LNCAP (cell line): ENCODE measurements at regions not wholly inside any gene's neighbourhood (a gene's known extent, or its start where the extent isn't known, plus 50 kb on each side); places are given as distances from the start of the nearest gene placed in this dataset.

ENCODE experiments used
- TF ChIP-seq, protein P1 (sequence below): fragments of 450-650 bp; IDR thresholded peaks from 2 replicates; pipeline ENCODE4 v1.5.1; 2017; ENCODE audit warnings: mild to moderate bottlenecking

DNA sequence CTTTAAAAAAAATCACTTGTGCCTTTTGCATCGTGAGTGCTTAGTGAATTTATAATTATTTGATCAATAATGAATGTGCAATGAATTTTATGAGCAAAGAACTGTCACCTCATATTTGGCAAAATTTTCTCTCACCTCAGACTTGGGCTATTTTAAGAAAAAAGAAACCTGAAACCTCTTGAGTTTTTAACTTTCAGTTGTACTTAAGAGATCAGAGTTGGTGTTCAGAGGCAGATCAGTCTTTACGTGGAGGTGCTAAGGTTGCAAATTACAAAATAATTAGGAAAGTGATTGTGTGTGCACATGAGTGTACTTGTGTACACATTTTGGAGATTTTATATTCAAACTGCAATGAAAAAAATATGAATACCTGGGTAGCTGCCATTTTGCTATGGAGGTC lies 218.7 kb upstream of the RBFOX1 start:
- TF ChIP-seq, protein P1, sequence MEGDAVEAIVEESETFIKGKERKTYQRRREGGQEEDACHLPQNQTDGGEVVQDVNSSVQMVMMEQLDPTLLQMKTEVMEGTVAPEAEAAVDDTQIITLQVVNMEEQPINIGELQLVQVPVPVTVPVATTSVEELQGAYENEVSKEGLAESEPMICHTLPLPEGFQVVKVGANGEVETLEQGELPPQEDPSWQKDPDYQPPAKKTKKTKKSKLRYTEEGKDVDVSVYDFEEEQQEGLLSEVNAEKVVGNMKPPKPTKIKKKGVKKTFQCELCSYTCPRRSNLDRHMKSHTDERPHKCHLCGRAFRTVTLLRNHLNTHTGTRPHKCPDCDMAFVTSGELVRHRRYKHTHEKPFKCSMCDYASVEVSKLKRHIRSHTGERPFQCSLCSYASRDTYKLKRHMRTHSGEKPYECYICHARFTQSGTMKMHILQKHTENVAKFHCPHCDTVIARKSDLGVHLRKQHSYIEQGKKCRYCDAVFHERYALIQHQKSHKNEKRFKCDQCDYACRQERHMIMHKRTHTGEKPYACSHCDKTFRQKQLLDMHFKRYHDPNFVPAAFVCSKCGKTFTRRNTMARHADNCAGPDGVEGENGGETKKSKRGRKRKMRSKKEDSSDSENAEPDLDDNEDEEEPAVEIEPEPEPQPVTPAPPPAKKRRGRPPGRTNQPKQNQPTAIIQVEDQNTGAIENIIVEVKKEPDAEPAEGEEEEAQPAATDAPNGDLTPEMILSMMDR = no peak

DNA sequence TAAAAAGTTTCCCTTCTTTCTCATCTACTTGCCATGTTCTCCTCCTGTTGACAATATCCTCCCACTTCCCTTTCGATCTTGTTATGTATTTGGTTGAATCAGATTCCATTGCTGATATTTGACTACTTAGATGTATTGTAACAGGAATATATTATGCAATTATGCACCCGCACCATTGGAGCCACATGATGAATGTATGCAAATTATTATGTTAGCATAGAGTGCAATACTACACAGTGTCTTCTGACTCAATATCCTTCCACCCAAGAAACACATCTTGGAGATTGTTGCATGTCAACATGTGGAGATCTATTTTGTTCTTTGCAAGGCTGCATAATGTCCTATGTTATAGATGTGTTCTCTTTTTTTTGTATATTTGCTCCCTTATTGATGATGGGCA lies 219.2 kb upstream of the RBFOX1 start:
- TF ChIP-seq, protein P1 = no peak

DNA sequence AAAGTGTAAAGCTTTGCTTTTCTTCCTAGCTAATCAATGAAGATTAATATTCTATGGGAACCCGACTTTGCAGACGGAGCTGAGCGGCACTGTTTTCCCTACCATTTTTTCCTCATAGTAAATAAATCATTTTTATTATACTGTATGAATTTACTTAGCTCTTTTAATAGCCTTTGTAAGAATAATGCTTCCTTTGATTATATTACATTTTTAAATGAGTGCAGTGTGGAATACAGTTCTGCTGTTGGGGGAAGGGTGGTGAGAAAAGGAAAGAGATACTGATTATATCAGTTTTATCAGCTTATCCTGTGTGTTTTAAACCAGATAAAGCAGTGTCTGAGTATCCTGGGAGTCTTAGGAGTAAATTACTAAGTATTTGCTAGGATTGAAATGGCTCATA lies 221.4 kb upstream of the RBFOX1 start:
- TF ChIP-seq, protein P1 = no peak

DNA sequence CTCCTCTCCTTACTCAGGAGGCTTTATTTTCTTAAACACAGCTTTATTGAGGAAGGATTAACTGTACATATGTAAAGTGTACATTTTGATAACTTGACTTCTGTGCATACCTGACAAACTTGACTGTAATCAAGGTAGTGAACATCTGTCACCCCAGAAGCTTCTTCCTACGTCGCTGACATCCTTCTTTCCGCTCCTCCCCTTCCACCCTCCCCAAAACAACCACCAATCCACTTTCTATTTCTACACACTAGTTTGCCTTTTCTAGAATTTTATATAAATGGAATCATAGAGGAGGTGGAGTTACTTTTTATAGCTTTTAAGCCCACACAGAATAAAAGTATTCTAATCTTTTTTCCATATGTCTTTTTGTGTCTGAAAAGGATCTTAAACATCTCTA lies 225.2 kb upstream of the RBFOX1 start:
- TF ChIP-seq, protein P1 = no peak

DNA sequence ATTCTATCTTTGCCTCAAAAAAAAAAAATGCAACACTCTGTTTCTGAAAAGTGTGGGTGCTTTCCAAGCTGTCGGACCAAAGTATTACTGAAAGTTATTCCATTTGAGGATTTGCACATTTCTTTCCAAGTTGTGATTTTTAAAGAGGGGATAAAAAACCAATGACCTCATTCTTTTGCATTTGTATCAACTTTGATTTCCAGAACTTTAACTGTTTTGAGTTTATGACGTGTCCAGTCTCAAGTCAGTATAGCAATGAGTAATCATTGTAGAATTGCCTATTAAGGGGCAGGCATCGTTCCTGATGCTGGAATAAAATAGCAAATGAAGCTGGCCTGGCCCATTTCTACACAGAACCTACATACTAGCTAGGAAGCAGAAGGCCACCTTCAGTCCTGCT lies 229.6 kb upstream of the RBFOX1 start:
- TF ChIP-seq, protein P1 = no peak

DNA sequence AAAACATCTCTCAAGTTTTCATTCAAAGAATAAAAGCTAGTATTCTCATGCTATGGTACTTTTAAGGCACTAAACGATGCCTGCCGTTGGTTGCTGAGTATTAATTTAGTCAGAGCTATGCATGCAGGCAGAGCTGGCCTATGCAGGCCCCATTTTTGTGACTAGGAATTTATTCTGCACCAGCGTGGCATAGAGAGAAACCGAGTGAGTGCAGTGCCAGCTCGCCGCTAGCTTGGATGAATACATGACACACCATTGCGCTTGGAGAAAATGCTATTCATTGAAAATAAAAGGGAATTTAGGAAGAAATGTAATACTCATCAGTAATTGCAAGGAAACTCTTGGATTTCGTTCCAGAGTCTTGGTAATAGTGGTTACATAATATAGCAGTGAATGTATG lies 231.6 kb upstream of the RBFOX1 start:
- TF ChIP-seq, protein P1 = no peak

DNA sequence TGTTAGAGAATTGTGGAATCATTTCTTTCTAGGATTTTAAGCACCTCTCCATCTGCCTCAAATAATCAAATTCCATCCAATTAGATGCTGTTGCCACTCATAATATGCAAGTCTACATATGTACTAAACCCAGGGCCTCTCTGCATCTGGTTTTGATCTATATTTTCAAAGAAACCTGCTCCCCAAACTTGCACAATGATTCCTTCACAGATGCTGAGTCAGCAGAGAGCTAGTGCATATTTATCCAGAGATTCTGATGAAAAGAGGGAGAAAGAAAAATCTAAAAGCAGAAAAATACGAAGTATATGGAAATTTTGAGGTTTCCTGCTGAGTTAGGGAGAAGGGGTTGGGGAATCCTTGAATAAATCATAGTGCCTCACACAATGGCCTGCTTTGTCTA lies 235.1 kb upstream of the RBFOX1 start:
- TF ChIP-seq, protein P1 = no peak

DNA sequence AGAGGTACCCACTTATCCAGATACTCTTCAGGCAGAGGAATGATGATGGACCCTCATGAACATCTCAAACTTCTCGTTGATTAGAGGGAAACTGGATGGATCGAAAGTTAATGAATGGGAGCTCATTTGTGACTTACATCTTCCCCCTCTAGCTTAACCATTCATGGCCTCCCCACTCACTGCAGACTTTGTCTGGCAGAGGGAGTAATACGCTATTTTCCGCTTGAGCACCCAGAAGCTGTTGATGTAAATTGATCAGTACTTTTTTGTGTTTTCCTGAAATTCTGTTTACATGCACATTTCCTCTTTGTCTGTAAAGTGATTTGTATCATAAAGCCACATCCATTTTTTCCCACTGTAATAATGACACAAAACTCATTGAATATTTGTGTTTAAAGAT lies 239.1 kb upstream of the RBFOX1 start:
- TF ChIP-seq, protein P1 = no peak
